ENCODE measurements at regions not wholly inside any gene's neighbourhood (a gene's known extent, or its start where the extent isn't known, plus 50 kb on each side); places are given as distances from the start of the nearest gene placed in this dataset.

GRCh38 chr2:84031312-84032050 is 427.6 kb downstream of the SUCLG1 start:
- no peaks in the 10 kb centered on the region for H4K20me1 ChIP-seq (ENCODE audit: low read depth, low read length)
- no peaks in the 10 kb centered on the region for H3K9me3 ChIP-seq (ENCODE audit: insufficient read depth, low read length)
- TF ChIP-seq EZH2phosphoT487 (conservative IDR thresholded peaks at IDR 0.05; ENCODE audit: low read length) (no peak), CTCF (IDR thresholded peaks at IDR 0.05; ENCODE audit: insufficient read depth, low read length, poor library complexity, severe bottlenecking) (no peak)
- no peak overlapping the region for H3K4me3 ChIP-seq (ENCODE audit: insufficient read depth, low read length, poor library complexity, severe bottlenecking)
- no peak overlapping the region for H2AFZ ChIP-seq (ENCODE audit: low read depth, low read length, severe bottlenecking)
- H3K9me2 ChIP-seq (replicated peaks; ENCODE audit: insufficient read depth, low read length): no peaks in the 10 kb centered on the region
- no peak overlapping the region for H3K9ac ChIP-seq (ENCODE audit: low read length)
- H3K27ac ChIP-seq (ENCODE audit: low read depth, low read length): no peak overlapping the region
- H3K4me2 ChIP-seq (ENCODE audit: low read depth, low read length, poor library complexity, severe bottlenecking): no peak overlapping the region
- H3F3A ChIP-seq (ENCODE audit: insufficient read depth): no peaks in the 10 kb centered on the region
- no peaks in the 10 kb centered on the region for H3K79me2 ChIP-seq (ENCODE audit: insufficient read depth, low read length)
- H3K27me3 ChIP-seq (ENCODE audit: low read length): no peaks in the 10 kb centered on the region
- H3K36me3 ChIP-seq (ENCODE audit: low read length): no peaks in the 10 kb centered on the region

DNA sequence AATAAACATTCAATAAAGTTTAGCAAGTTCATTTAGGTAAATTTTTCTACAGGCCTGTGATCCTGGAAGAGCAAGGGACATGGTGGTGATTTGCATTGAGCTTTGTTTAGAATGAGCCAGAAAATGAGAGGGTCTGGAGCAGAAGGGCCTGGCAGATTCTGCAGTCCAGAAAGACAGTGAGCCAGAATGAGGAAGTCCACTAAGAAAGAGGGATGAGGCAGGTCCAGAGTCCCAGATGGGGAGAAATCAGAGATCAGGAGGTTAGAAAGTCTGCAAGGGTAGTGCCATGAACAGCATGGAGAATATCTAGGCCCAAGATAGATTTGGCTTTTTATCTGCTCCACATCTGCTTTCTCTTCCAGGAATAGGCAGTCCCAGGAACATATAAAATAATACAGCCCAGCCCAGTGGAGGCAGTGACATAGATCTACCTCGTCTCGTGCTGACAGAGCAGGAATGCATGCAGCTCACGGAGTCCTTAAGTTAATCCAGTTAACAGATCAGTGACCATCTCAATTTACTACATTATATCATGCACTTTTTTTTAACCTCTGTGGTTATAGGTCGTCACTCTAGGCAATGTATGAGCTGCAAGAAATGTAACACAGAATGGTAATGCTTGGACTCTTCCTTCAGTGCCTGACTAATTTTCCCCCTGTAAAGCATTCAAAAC is 429.0 kb downstream of the SUCLG1 start:
- Histone ChIP-seq H3K36me3 (ENCODE audit: low read length) (no peaks in the 10 kb centered on the region), H3K27ac (ENCODE audit: low read depth, low read length) (no peak overlapping the region), H3K27me3 (ENCODE audit: low read length) (no peaks in the 10 kb centered on the region), H3K9me3 (ENCODE audit: insufficient read depth, low read length) (no peaks in the 10 kb centered on the region), H4K20me1 (ENCODE audit: low read depth, low read length) (no peaks in the 10 kb centered on the region), H3K4me3 (ENCODE audit: insufficient read depth, low read length, poor library complexity, severe bottlenecking) (no peak overlapping the region), H3K4me2 (ENCODE audit: low read depth, low read length, poor library complexity, severe bottlenecking) (no peak overlapping the region), H3F3A (ENCODE audit: insufficient read depth) (no peaks in the 10 kb centered on the region), H3K9ac (ENCODE audit: low read length) (no peak overlapping the region), H3K79me2 (ENCODE audit: insufficient read depth, low read length) (no peaks in the 10 kb centered on the region), H3K9me2 (replicated peaks; ENCODE audit: insufficient read depth, low read length) (no peaks in the 10 kb centered on the region), H2AFZ (ENCODE audit: low read depth, low read length, severe bottlenecking) (no peak overlapping the region)
- TF ChIP-seq EZH2phosphoT487 (conservative IDR thresholded peaks at IDR 0.05; ENCODE audit: low read length) (no peak), CTCF (IDR thresholded peaks at IDR 0.05; ENCODE audit: insufficient read depth, low read length, poor library complexity, severe bottlenecking) (no peak)

- no peaks in the 10 kb centered on the region for H3F3A ChIP-seq (ENCODE audit: insufficient read depth)
- TF ChIP-seq CTCF (IDR thresholded peaks at IDR 0.05; ENCODE audit: insufficient read depth, low read length, poor library complexity, severe bottlenecking) (no peak), EZH2phosphoT487 (conservative IDR thresholded peaks at IDR 0.05; ENCODE audit: low read length) (no peak)
- H3K36me3 ChIP-seq (ENCODE audit: low read length): no peaks in the 10 kb centered on the region
- no peaks in the 10 kb centered on the region for H4K20me1 ChIP-seq (ENCODE audit: low read depth, low read length)
- no peak overlapping the region for H3K9ac ChIP-seq (ENCODE audit: low read length)
- H3K27me3 ChIP-seq (ENCODE audit: low read length): no peaks in the 10 kb centered on the region
- no peaks in the 10 kb centered on the region for H3K79me2 ChIP-seq (ENCODE audit: insufficient read depth, low read length)
- H2AFZ ChIP-seq (ENCODE audit: low read depth, low read length, severe bottlenecking): no peak overlapping the region
- no peaks in the 10 kb centered on the region for H3K9me2 ChIP-seq (replicated peaks; ENCODE audit: insufficient read depth, low read length)
- H3K4me3 ChIP-seq (ENCODE audit: insufficient read depth, low read length, poor library complexity, severe bottlenecking): no peak overlapping the region
- H3K27ac ChIP-seq (ENCODE audit: low read depth, low read length): no peak overlapping the region
- H3K4me2 ChIP-seq (ENCODE audit: low read depth, low read length, poor library complexity, severe bottlenecking): no peak overlapping the region
- H3K9me3 ChIP-seq (ENCODE audit: insufficient read depth, low read length): no peaks in the 10 kb centered on the region
These were observed 432.3 kb downstream of the SUCLG1 start for GRCh38 chr2:84026818-84027217.

Data from SU-DHL-6 (cell line).